ENCODE measurements at regions not wholly inside any gene's neighbourhood (a gene's known extent, or its start where the extent isn't known, plus 50 kb on each side); places are given as distances from the start of the nearest gene placed in this dataset.

GRCh38 chr7:52079726-52080125 is 763.1 kb upstream of the COBL start:
- Histone ChIP-seq H3K4me3 (no peak overlapping the region), H3K27ac (no peak overlapping the region), H3K9me3 (no peaks in the 10 kb centered on the region), H3K4me1 (no peaks in the 10 kb centered on the region), H3K27me3 (ENCODE audit: low read depth) (no peaks in the 10 kb centered on the region), H3K36me3 (no peaks in the 10 kb centered on the region)
- intact Hi-C loops (cut with DNase I): no loop called here
- TF ChIP-seq CTCF (IDR thresholded peaks at IDR 0.05): no peak
- DNase-seq: no peak
- ATAC-seq: no peak

GRCh38 chr7:52077571-52077970 is 761.0 kb upstream of the COBL start:
- Histone ChIP-seq H3K36me3 (no peaks in the 10 kb centered on the region), H3K27me3 (ENCODE audit: low read depth) (no peaks in the 10 kb centered on the region), H3K4me3 (no peak overlapping the region), H3K27ac (no peak overlapping the region), H3K9me3 (no peaks in the 10 kb centered on the region), H3K4me1 (no peaks in the 10 kb centered on the region)
- ATAC-seq (no peak), DNase-seq (no peak)
- no peak for TF ChIP-seq CTCF (IDR thresholded peaks at IDR 0.05)
- intact Hi-C loops (cut with DNase I): no loop called here

- intact Hi-C loops (cut with DNase I): no loop called here
- DNase-seq: no peak
- Histone ChIP-seq H3K4me3 (no peak overlapping the region), H3K27me3 (ENCODE audit: low read depth) (no peaks in the 10 kb centered on the region), H3K9me3 (no peaks in the 10 kb centered on the region), H3K36me3 (no peaks in the 10 kb centered on the region), H3K27ac (no peak overlapping the region), H3K4me1 (no peaks in the 10 kb centered on the region)
- no peak for ATAC-seq
- no peak for TF ChIP-seq CTCF (IDR thresholded peaks at IDR 0.05)
These were observed 758.3 kb upstream of the COBL start for GRCh38 chr7:52074912-52075311.

GRCh38 chr7:52074071-52074470 is 757.5 kb upstream of the COBL start:
- Histone ChIP-seq H3K4me1 (no peaks in the 10 kb centered on the region), H3K36me3 (no peaks in the 10 kb centered on the region), H3K4me3 (no peak overlapping the region), H3K27me3 (ENCODE audit: low read depth) (no peaks in the 10 kb centered on the region), H3K9me3 (no peaks in the 10 kb centered on the region), H3K27ac (no peak overlapping the region)
- no peak for DNase-seq
- intact Hi-C loops (cut with DNase I): no loop called here
- ATAC-seq: no peak
- TF ChIP-seq CTCF (IDR thresholded peaks at IDR 0.05): no peak

- intact Hi-C loops (cut with DNase I): no loop called here
- Histone ChIP-seq H3K9me3 (no peaks in the 10 kb centered on the region), H3K27me3 (ENCODE audit: low read depth) (no peaks in the 10 kb centered on the region), H3K4me3 (no peak overlapping the region), H3K36me3 (no peaks in the 10 kb centered on the region), H3K27ac (no peak overlapping the region), H3K4me1 (no peaks in the 10 kb centered on the region)
- DNase-seq (no peak), ATAC-seq (no peak)
- TF ChIP-seq CTCF (IDR thresholded peaks at IDR 0.05): no peak
These were observed 755.1 kb upstream of the COBL start for GRCh38 chr7:52071744-52072143.

- Histone ChIP-seq H3K27me3 (ENCODE audit: low read depth) (no peaks in the 10 kb centered on the region), H3K4me3 (no peak overlapping the region), H3K36me3 (no peaks in the 10 kb centered on the region), H3K27ac (no peak overlapping the region), H3K4me1 (no peaks in the 10 kb centered on the region), H3K9me3 (no peaks in the 10 kb centered on the region)
- DNase-seq (no peak), ATAC-seq (no peak)
- intact Hi-C loops (cut with DNase I): no loop called here
- no peak for TF ChIP-seq CTCF (IDR thresholded peaks at IDR 0.05)
These were observed 747.9 kb upstream of the COBL start for GRCh38 chr7:52064493-52064892.
